Adrenal gland (tissue), 5 donors: ENCODE measurements at regions not wholly inside any gene's neighbourhood (a gene's known extent, or its start where the extent isn't known, plus 50 kb on each side); places are given as distances from the start of the nearest gene placed in this dataset.

Experiments used
- CTCF ChIP-seq, 6 experiments: fragments of 450-650 bp in 4 of 6; fragments of 200-600 bp in 2 of 6; sonication (generic) in 1 of 6; IDR thresholded peaks; 1 replicate in 5 of 6; 2 replicates in 1 of 6; pipeline versions ENCODE4 v1.5.1 to v1.8.0; 2016 to 2021; ENCODE audit warnings: antibody characterized with exemption in 6 of 6, mild to moderate bottlenecking in 2 of 6, moderate library complexity in 1 of 6
- POLR2A ChIP-seq, 2 donors: fragments of 450-650 bp; IDR thresholded peaks; one replicate each; pipeline ENCODE4 v1.6.1; 2017; ENCODE audit warnings: antibody characterized with exemption in 2 of 2, mild to moderate bottlenecking in 2 of 2, moderate library complexity in 1 of 2
- donor health status: DM: no; HTN: no; CAD: no.

- TF ChIP-seq CTCF (IDR thresholded peaks at IDR 0.05) (no peak), POLR2A (IDR thresholded peaks at IDR 0.05) (no peak)
Observed at GRCh38 chr5:102611312-102611711, 112.5 kb upstream of the SLCO6A1 start.
